Omental fat pad (tissue), 3 donors: ENCODE measurements at regions not wholly inside any gene's neighbourhood (a gene's known extent, or its start where the extent isn't known, plus 50 kb on each side); places are given as distances from the start of the nearest gene placed in this dataset.

Experiments used
- ATAC-seq: fragments of 150-250 bp; one replicate; pipeline ENCODE4 v1.9.1; 2016; ENCODE audit warnings: mild to moderate bottlenecking, moderate library complexity; ENCODE audit not compliant: low FRiP score
- DNase-seq: peaks from one replicate; pipeline ENCODE4 v3.0.0-alpha.2; 2019; ENCODE audit warnings: low spot score
- TF ChIP-seq, protein P1 (sequence below), 3 donors: fragments of 450-650 bp; IDR thresholded peaks; one replicate each; pipeline ENCODE4 v1.5.1; 2016 to 2017; ENCODE audit warnings: antibody characterized with exemption in 3 of 3, mild to moderate bottlenecking in 3 of 3, moderate library complexity in 2 of 3

DNA sequence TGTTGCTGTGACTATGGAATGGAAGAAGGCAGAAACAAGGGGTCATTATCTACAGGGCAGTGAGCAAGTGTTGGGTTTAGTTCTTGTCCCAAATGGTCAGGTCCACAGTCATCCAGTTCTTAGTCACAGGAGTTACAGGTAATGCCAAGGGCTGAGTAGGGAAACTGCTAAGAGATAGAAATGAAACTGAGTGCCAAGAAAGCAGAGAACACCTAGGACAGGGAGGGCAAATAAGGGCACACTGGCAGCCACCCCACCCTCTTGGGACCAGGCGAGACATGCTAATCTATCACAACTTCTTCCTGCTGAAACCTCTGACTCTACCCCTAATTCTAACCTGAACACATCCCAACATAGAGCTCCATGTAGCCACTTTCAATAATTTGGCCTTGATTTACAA is 103.2 kb downstream of the KLF4 start:
- TF ChIP-seq, protein P1, sequence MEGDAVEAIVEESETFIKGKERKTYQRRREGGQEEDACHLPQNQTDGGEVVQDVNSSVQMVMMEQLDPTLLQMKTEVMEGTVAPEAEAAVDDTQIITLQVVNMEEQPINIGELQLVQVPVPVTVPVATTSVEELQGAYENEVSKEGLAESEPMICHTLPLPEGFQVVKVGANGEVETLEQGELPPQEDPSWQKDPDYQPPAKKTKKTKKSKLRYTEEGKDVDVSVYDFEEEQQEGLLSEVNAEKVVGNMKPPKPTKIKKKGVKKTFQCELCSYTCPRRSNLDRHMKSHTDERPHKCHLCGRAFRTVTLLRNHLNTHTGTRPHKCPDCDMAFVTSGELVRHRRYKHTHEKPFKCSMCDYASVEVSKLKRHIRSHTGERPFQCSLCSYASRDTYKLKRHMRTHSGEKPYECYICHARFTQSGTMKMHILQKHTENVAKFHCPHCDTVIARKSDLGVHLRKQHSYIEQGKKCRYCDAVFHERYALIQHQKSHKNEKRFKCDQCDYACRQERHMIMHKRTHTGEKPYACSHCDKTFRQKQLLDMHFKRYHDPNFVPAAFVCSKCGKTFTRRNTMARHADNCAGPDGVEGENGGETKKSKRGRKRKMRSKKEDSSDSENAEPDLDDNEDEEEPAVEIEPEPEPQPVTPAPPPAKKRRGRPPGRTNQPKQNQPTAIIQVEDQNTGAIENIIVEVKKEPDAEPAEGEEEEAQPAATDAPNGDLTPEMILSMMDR (IDR thresholded peaks at IDR 0.05) = no peak
- DNase-seq (no peak), ATAC-seq (no peak)
